Ishikawa (cell line): ENCODE measurements at regions not wholly inside any gene's neighbourhood (a gene's known extent, or its start where the extent isn't known, plus 50 kb on each side); places are given as distances from the start of the nearest gene placed in this dataset.

Experiments used
- CEBPB ChIP-seq: IDR thresholded peaks from 2 replicates; pipeline ENCODE4 v1.6.1; 2012
- CREB1 ChIP-seq: IDR thresholded peaks from 2 replicates; pipeline ENCODE4 v1.6.1; 2012; ENCODE audit warnings: low read depth
- EGR1 ChIP-seq: IDR thresholded peaks from 2 replicates; pipeline ENCODE4 v1.6.1; 2012
- EP300 ChIP-seq: IDR thresholded peaks from 2 replicates; pipeline ENCODE4 v1.6.1; 2012; ENCODE audit warnings: borderline replicate concordance
- FOXM1 ChIP-seq: IDR thresholded peaks from 2 replicates; pipeline ENCODE4 v1.6.1; 2012; ENCODE audit warnings: low read depth, borderline replicate concordance
- NFIC ChIP-seq: IDR thresholded peaks from 2 replicates; pipeline ENCODE4 v1.6.1; 2012
- RAD21 ChIP-seq: IDR thresholded peaks from 2 replicates; pipeline ENCODE4 v1.6.1; 2012; ENCODE audit warnings: low read depth
- REST ChIP-seq: IDR thresholded peaks from 2 replicates; pipeline ENCODE4 v1.6.1; 2012; ENCODE audit warnings: low read depth, mild to moderate bottlenecking
- TAF1 ChIP-seq: IDR thresholded peaks from 2 replicates; pipeline ENCODE4 v1.6.1; 2012; ENCODE audit warnings: low read depth, mild to moderate bottlenecking
- TEAD4 ChIP-seq: IDR thresholded peaks from 2 replicates; pipeline ENCODE4 v1.6.1; 2012
- YY1 ChIP-seq: IDR thresholded peaks from 2 replicates; pipeline ENCODE4 v1.6.1; 2012; ENCODE audit warnings: low read depth
- TF ChIP-seq, protein P1 (sequence below): IDR thresholded peaks from 2 replicates; pipeline ENCODE4 v1.6.1; 2012
- TF ChIP-seq, protein P2 (sequence below): IDR thresholded peaks from 2 replicates; pipeline ENCODE4 v1.6.1; 2012

- no peak for TF ChIP-seq EP300
- TF ChIP-seq, protein P1, sequence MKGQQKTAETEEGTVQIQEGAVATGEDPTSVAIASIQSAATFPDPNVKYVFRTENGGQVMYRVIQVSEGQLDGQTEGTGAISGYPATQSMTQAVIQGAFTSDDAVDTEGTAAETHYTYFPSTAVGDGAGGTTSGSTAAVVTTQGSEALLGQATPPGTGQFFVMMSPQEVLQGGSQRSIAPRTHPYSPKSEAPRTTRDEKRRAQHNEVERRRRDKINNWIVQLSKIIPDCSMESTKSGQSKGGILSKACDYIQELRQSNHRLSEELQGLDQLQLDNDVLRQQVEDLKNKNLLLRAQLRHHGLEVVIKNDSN = no peak
- TF ChIP-seq RAD21 = no peak
- no peak for TF ChIP-seq EGR1
- no peak for TF ChIP-seq NFIC
- TF ChIP-seq TAF1 = no peak
- TF ChIP-seq REST = no peak
- no peak for TF ChIP-seq CEBPB
- no peak for TF ChIP-seq TEAD4
- TF ChIP-seq YY1 = no peak
- TF ChIP-seq FOXM1 = no peak
- TF ChIP-seq CREB1 = no peak
- TF ChIP-seq, protein P2, sequence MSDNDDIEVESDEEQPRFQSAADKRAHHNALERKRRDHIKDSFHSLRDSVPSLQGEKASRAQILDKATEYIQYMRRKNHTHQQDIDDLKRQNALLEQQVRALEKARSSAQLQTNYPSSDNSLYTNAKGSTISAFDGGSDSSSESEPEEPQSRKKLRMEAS = no peak
Observed at GRCh38 chr2:56807861-56808260, 624.1 kb downstream of the CCDC85A start.
